ENCODE measurements at regions not wholly inside any gene's neighbourhood (a gene's known extent, or its start where the extent isn't known, plus 50 kb on each side); places are given as distances from the start of the nearest gene placed in this dataset.

- TF ChIP-seq POLR2AphosphoS5 (IDR thresholded peaks at IDR 0.05; ENCODE audit: borderline replicate concordance, low read depth, low read length) = no peak
- no peak for TF ChIP-seq EZH2 (IDR thresholded peaks at IDR 0.05)
- no peak for TF ChIP-seq FOXP2 (optimal IDR thresholded peaks at IDR 0.05; ENCODE audit: control extremely low read depth, extremely low read length, insufficient read depth)
These were observed 208.7 kb upstream of the POM121L12 start for GRCh38 chr7:52826515-52827265.
